ENCODE measurements at regions not wholly inside any gene's neighbourhood (a gene's known extent, or its start where the extent isn't known, plus 50 kb on each side); places are given as distances from the start of the nearest gene placed in this dataset.

GRCh38 chr10:23868121-23868520 is 340.8 kb upstream of the KIAA1217 start:
- Histone ChIP-seq H3K27ac (ENCODE audit: low read length) (no peak overlapping the region), H3K79me2 (replicated peaks; ENCODE audit: insufficient read depth, low read length) (no peaks in the 10 kb centered on the region), H3K4me3 (ENCODE audit: low read length) (no peak overlapping the region), H3K9me2 (ENCODE audit: insufficient read depth, low read length) (no peaks in the 10 kb centered on the region), H3K4me2 (ENCODE audit: low read length) (no peak overlapping the region), H3K9ac (ENCODE audit: low read length) (no peak overlapping the region), H3F3A (ENCODE audit: insufficient read depth, low read length, poor library complexity, severe bottlenecking) (no peaks in the 10 kb centered on the region), H3K27me3 (ENCODE audit: insufficient read depth, low read depth, low read length) (no peaks in the 10 kb centered on the region), H4K20me1 (ENCODE audit: insufficient read depth) (no peaks in the 10 kb centered on the region), H3K36me3 (ENCODE audit: insufficient read depth, low read length) (no peaks in the 10 kb centered on the region), H2AFZ (ENCODE audit: low read depth, low read length) (no peak overlapping the region), H3K9me3 (ENCODE audit: low read length) (no peaks in the 10 kb centered on the region)
- no peak for TF ChIP-seq RAD21 (conservative IDR thresholded peaks at IDR 0.05)
- no peak for TF ChIP-seq EZH2 (IDR thresholded peaks at IDR 0.05; ENCODE audit: borderline replicate concordance, insufficient read depth, low read length, poor library complexity, severe bottlenecking)
- TF ChIP-seq REST (IDR thresholded peaks at IDR 0.05; ENCODE audit: borderline replicate concordance): no peak

GRCh38 chr10:23869548-23869947 is 339.4 kb upstream of the KIAA1217 start:
- Histone ChIP-seq H3K36me3 (ENCODE audit: insufficient read depth, low read length) (no peaks in the 10 kb centered on the region), H3K9me2 (ENCODE audit: insufficient read depth, low read length) (no peaks in the 10 kb centered on the region), H3K9me3 (ENCODE audit: low read length) (no peaks in the 10 kb centered on the region), H3K27ac (ENCODE audit: low read length) (no peak overlapping the region), H3K4me3 (ENCODE audit: low read length) (no peak overlapping the region), H3K9ac (ENCODE audit: low read length) (no peak overlapping the region), H3F3A (ENCODE audit: insufficient read depth, low read length, poor library complexity, severe bottlenecking) (no peaks in the 10 kb centered on the region), H2AFZ (ENCODE audit: low read depth, low read length) (no peak overlapping the region), H3K27me3 (ENCODE audit: insufficient read depth, low read depth, low read length) (no peaks in the 10 kb centered on the region), H4K20me1 (ENCODE audit: insufficient read depth) (no peaks in the 10 kb centered on the region), H3K79me2 (replicated peaks; ENCODE audit: insufficient read depth, low read length) (no peaks in the 10 kb centered on the region), H3K4me2 (ENCODE audit: low read length) (no peak overlapping the region)
- TF ChIP-seq CTCF (IDR thresholded peaks at IDR 0.05; ENCODE audit: poor library complexity, severe bottlenecking) (no peak), MXI1 (conservative IDR thresholded peaks at IDR 0.05; ENCODE audit: poor library complexity, severe bottlenecking) (no peak), RAD21 (conservative IDR thresholded peaks at IDR 0.05) (no peak), TAF1 (IDR thresholded peaks at IDR 0.05; ENCODE audit: low read depth) (no peak), EZH2 (IDR thresholded peaks at IDR 0.05; ENCODE audit: borderline replicate concordance, insufficient read depth, low read length, poor library complexity, severe bottlenecking) (no peak), EP300 (conservative IDR thresholded peaks at IDR 0.05; ENCODE audit: poor library complexity, severe bottlenecking) (no peak)

GRCh38 chr10:23869996-23870395 is 338.9 kb upstream of the KIAA1217 start:
- H3K9ac ChIP-seq (ENCODE audit: low read length): no peak overlapping the region
- no peaks in the 10 kb centered on the region for H3K9me3 ChIP-seq (ENCODE audit: low read length)
- H3K9me2 ChIP-seq (ENCODE audit: insufficient read depth, low read length): no peaks in the 10 kb centered on the region
- no peaks in the 10 kb centered on the region for H3F3A ChIP-seq (ENCODE audit: insufficient read depth, low read length, poor library complexity, severe bottlenecking)
- no peak overlapping the region for H3K4me3 ChIP-seq (ENCODE audit: low read length)
- H3K27ac ChIP-seq (ENCODE audit: low read length): no peak overlapping the region
- no peaks in the 10 kb centered on the region for H3K79me2 ChIP-seq (replicated peaks; ENCODE audit: insufficient read depth, low read length)
- H3K36me3 ChIP-seq (ENCODE audit: insufficient read depth, low read length): no peaks in the 10 kb centered on the region
- no peaks in the 10 kb centered on the region for H4K20me1 ChIP-seq (ENCODE audit: insufficient read depth)
- no peak overlapping the region for H3K4me2 ChIP-seq (ENCODE audit: low read length)
- TF ChIP-seq RAD21 (conservative IDR thresholded peaks at IDR 0.05): no peak
- TF ChIP-seq EZH2 (IDR thresholded peaks at IDR 0.05; ENCODE audit: borderline replicate concordance, insufficient read depth, low read length, poor library complexity, severe bottlenecking): no peak
- no peak for TF ChIP-seq MXI1 (conservative IDR thresholded peaks at IDR 0.05; ENCODE audit: poor library complexity, severe bottlenecking)
- TF ChIP-seq SMC3 (conservative IDR thresholded peaks at IDR 0.05; ENCODE audit: poor library complexity): no peak
- no peak for TF ChIP-seq CTCF (IDR thresholded peaks at IDR 0.05; ENCODE audit: poor library complexity, severe bottlenecking)
- TF ChIP-seq POLR2AphosphoS5 (IDR thresholded peaks at IDR 0.05): no peak
- TF ChIP-seq EP300 (conservative IDR thresholded peaks at IDR 0.05; ENCODE audit: poor library complexity, severe bottlenecking): no peak
- no peak for TF ChIP-seq TAF1 (IDR thresholded peaks at IDR 0.05; ENCODE audit: low read depth)
- no peak for TF ChIP-seq REST (IDR thresholded peaks at IDR 0.05; ENCODE audit: borderline replicate concordance)
- no peak overlapping the region for H2AFZ ChIP-seq (ENCODE audit: low read depth, low read length)
- no peaks in the 10 kb centered on the region for H3K27me3 ChIP-seq (ENCODE audit: insufficient read depth, low read depth, low read length)

Measured in neural cell (in vitro differentiated cells).